CD1c-positive myeloid dendritic cell (primary cell): ENCODE measurements at regions not wholly inside any gene's neighbourhood (a gene's known extent, or its start where the extent isn't known, plus 50 kb on each side); places are given as distances from the start of the nearest gene placed in this dataset.
"Not testable (repeated sequence)": the region's sequence is repeated elsewhere in the genome, so short reads cannot be mapped to it uniquely, and the experiment has no call there.

Source experiments
- DNase-seq: peaks from one replicate; pipeline ENCODE4 v3.0.0-alpha.2; 2016; ENCODE audit errors: extremely low spot score

GRCh38 chr2:18078216-18078615 is 199.7 kb downstream of the KCNS3 start:
- no peak for DNase-seq

- no peak for DNase-seq
Measured at GRCh38 chr2:18077704-18078103, 199.2 kb downstream of the KCNS3 start.

GRCh38 chr2:18077231-18077630 is 198.8 kb downstream of the KCNS3 start:
- no peak for DNase-seq

- no peak for DNase-seq
Measured at GRCh38 chr2:18074476-18074875, 196.0 kb downstream of the KCNS3 start.

GRCh38 chr2:18073601-18074000 is 195.1 kb downstream of the KCNS3 start:
- DNase-seq, result no peak

GRCh38 chr2:18067588-18068384 is 189.3 kb downstream of the KCNS3 start:
- no peak for DNase-seq

GRCh38 chr2:18066894-18067293 is 188.4 kb downstream of the KCNS3 start:
- no peak for DNase-seq

- DNase-seq, result no peak
Measured at GRCh38 chr2:18066066-18066465, 187.6 kb downstream of the KCNS3 start.

- no peak for DNase-seq
Measured at GRCh38 chr2:18065249-18065648, 186.8 kb downstream of the KCNS3 start.

- no peak for DNase-seq
Measured at GRCh38 chr2:18063826-18064470, 185.5 kb downstream of the KCNS3 start.

- DNase-seq, result no peak
Measured at GRCh38 chr2:18062892-18063291, 184.4 kb downstream of the KCNS3 start.

- no peak for DNase-seq
Measured at GRCh38 chr2:18061717-18062116, 183.2 kb downstream of the KCNS3 start.

- DNase-seq, result no peak
Measured at GRCh38 chr2:18057657-18058056, 179.2 kb downstream of the KCNS3 start.

GRCh38 chr2:18055290-18055689 is 176.8 kb downstream of the KCNS3 start:
- DNase-seq, result no peak

GRCh38 chr2:18050001-18050400 is 171.5 kb downstream of the KCNS3 start:
- no peak for DNase-seq

- DNase-seq, result no peak
Measured at GRCh38 chr2:18049325-18049724, 170.9 kb downstream of the KCNS3 start.

- no peak for DNase-seq
Measured at GRCh38 chr2:18047896-18048657, 169.6 kb downstream of the KCNS3 start.

GRCh38 chr2:18047213-18047611 is 168.7 kb downstream of the KCNS3 start:
- DNase-seq, result no peak

GRCh38 chr2:18046558-18047212 is 168.2 kb downstream of the KCNS3 start:
- no peak for DNase-seq

GRCh38 chr2:18046017-18046416 is 167.6 kb downstream of the KCNS3 start:
- no peak for DNase-seq

- no peak for DNase-seq
Measured at GRCh38 chr2:18045230-18045629, 166.8 kb downstream of the KCNS3 start.

GRCh38 chr2:18017381-18017780 is 138.9 kb downstream of the KCNS3 start:
- DNase-seq, result not testable (repeated sequence)
